Sigmoid colon (tissue), 4 donors: ENCODE measurements at regions not wholly inside any gene's neighbourhood (a gene's known extent, or its start where the extent isn't known, plus 50 kb on each side); places are given as distances from the start of the nearest gene placed in this dataset.

Experiments
- POLR2A ChIP-seq, 2 donors: fragments of 450-650 bp; IDR thresholded peaks; one replicate each; pipeline ENCODE4 v1.6.1; 2016; ENCODE audit warnings: antibody characterized with exemption in 2 of 2, mild to moderate bottlenecking in 2 of 2, moderate library complexity in 2 of 2
- POLR2AphosphoS5 ChIP-seq, 4 donors: sonication (generic); formaldehyde crosslinking; IDR thresholded peaks; one replicate each; pipeline ENCODE4 v1.6.1; 2017; ENCODE audit warnings: antibody characterized with exemption in 4 of 4
- TF ChIP-seq, protein P1 (sequence below), 4 experiments: fragments of 450-650 bp in 3 of 4; fragments of 200-600 bp in 1 of 4; IDR thresholded peaks; one replicate each; pipeline ENCODE4 v1.5.1; 2016 to 2019; ENCODE audit warnings: antibody characterized with exemption in 4 of 4, mild to moderate bottlenecking in 3 of 4, moderate library complexity in 2 of 4

DNA sequence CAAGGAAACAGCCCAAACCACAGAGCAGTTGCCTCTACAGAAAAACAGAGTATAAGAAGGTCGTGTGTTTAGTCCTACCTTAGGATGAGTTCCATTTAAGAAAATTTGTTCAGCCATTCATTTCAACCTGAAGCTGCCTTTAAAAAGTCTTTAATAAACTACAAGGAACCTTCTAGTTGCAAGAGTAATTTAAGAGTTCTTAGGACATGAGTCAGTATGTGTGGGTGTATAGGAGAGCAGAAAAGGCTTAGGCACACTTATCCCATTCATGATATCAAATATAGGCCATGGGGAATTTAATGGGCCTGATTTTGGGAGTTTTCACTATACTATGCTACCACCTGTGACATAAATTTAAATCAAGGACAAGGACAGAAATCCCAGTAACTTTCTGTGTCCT, 496.8 kb downstream of the TFEC start:
- TF ChIP-seq POLR2A (IDR thresholded peaks at IDR 0.05) (no peak), POLR2AphosphoS5 (IDR thresholded peaks at IDR 0.05) (no peak)
- TF ChIP-seq, protein P1, sequence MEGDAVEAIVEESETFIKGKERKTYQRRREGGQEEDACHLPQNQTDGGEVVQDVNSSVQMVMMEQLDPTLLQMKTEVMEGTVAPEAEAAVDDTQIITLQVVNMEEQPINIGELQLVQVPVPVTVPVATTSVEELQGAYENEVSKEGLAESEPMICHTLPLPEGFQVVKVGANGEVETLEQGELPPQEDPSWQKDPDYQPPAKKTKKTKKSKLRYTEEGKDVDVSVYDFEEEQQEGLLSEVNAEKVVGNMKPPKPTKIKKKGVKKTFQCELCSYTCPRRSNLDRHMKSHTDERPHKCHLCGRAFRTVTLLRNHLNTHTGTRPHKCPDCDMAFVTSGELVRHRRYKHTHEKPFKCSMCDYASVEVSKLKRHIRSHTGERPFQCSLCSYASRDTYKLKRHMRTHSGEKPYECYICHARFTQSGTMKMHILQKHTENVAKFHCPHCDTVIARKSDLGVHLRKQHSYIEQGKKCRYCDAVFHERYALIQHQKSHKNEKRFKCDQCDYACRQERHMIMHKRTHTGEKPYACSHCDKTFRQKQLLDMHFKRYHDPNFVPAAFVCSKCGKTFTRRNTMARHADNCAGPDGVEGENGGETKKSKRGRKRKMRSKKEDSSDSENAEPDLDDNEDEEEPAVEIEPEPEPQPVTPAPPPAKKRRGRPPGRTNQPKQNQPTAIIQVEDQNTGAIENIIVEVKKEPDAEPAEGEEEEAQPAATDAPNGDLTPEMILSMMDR (IDR thresholded peaks at IDR 0.05), result no peak
